WERI-Rb-1 (cell line): ENCODE measurements at regions not wholly inside any gene's neighbourhood (a gene's known extent, or its start where the extent isn't known, plus 50 kb on each side); places are given as distances from the start of the nearest gene placed in this dataset.

Experiments
- DNase-seq: peaks from one replicate; pipeline ENCODE4 v3.0.0-alpha.2; 2020
- H3K27ac ChIP-seq: fragments of 250-450 bp; sonication (Bioruptor Pico); 2 replicates; pipeline ENCODE4 v1.5.1; 2020; ENCODE audit warnings: mild to moderate bottlenecking, moderate library complexity
- H3K27me3 ChIP-seq: fragments of 250-450 bp; sonication (Bioruptor Pico); 2 replicates; pipeline ENCODE4 v1.5.1; 2021; ENCODE audit warnings: mild to moderate bottlenecking, low read depth, moderate library complexity; ENCODE audit not compliant: insufficient read depth, severe bottlenecking
- H3K36me3 ChIP-seq: fragments of 250-450 bp; sonication (Bioruptor Pico); 2 replicates; pipeline ENCODE4 v1.5.1; 2020; ENCODE audit warnings: mild to moderate bottlenecking, moderate library complexity
- H3K4me3 ChIP-seq: 2 replicates; pipeline ENCODE4 v1.5.1; 2011; ENCODE audit warnings: low read depth, mild to moderate bottlenecking, control low read depth, low read length
- H3K9me3 ChIP-seq: fragments of 250-450 bp; sonication (Bioruptor Pico); 2 replicates; pipeline ENCODE4 v1.5.1; 2021; ENCODE audit warnings: mild to moderate bottlenecking, moderate library complexity; ENCODE audit not compliant: severe bottlenecking
- CTCF ChIP-seq: IDR thresholded peaks from 2 replicates; pipeline ENCODE4 v1.5.1; 2011; ENCODE audit warnings: low read depth, mild to moderate bottlenecking, control low read depth, inconsistent platforms, low read length

- no peaks in the 10 kb centered on the region for H3K9me3 ChIP-seq
- no peak for DNase-seq
- no peaks in the 10 kb centered on the region for H3K27me3 ChIP-seq
- no peak for TF ChIP-seq CTCF
- no peaks in the 10 kb centered on the region for H3K36me3 ChIP-seq
- H3K27ac ChIP-seq = no peak overlapping the region
- H3K4me3 ChIP-seq = no peak overlapping the region
Observed at GRCh38 chr16:49910541-49911071, 54.7 kb upstream of the ZNF423 start.

- H3K4me3 ChIP-seq = no peak overlapping the region
- no peaks in the 10 kb centered on the region for H3K36me3 ChIP-seq
- DNase-seq = no peak
- TF ChIP-seq CTCF = no peak
- no peaks in the 10 kb centered on the region for H3K9me3 ChIP-seq
- H3K27ac ChIP-seq = no peak overlapping the region
- no peaks in the 10 kb centered on the region for H3K27me3 ChIP-seq
Observed at GRCh38 chr16:49911430-49911829, 55.5 kb upstream of the ZNF423 start.

- TF ChIP-seq CTCF = no peak
- no peaks in the 10 kb centered on the region for H3K27me3 ChIP-seq
- no peak for DNase-seq
- H3K36me3 ChIP-seq = no peaks in the 10 kb centered on the region
- no peaks in the 10 kb centered on the region for H3K9me3 ChIP-seq
- no peak overlapping the region for H3K27ac ChIP-seq
- no peak overlapping the region for H3K4me3 ChIP-seq
Observed at GRCh38 chr16:49912721-49913120, 56.8 kb upstream of the ZNF423 start.

GRCh38 chr16:49913720-49914119 lies 57.8 kb upstream of the ZNF423 start:
- no peak for TF ChIP-seq CTCF
- H3K36me3 ChIP-seq = no peaks in the 10 kb centered on the region
- no peak for DNase-seq
- H3K27me3 ChIP-seq = no peaks in the 10 kb centered on the region
- no peak overlapping the region for H3K27ac ChIP-seq
- no peak overlapping the region for H3K4me3 ChIP-seq
- H3K9me3 ChIP-seq = no peaks in the 10 kb centered on the region

DNA sequence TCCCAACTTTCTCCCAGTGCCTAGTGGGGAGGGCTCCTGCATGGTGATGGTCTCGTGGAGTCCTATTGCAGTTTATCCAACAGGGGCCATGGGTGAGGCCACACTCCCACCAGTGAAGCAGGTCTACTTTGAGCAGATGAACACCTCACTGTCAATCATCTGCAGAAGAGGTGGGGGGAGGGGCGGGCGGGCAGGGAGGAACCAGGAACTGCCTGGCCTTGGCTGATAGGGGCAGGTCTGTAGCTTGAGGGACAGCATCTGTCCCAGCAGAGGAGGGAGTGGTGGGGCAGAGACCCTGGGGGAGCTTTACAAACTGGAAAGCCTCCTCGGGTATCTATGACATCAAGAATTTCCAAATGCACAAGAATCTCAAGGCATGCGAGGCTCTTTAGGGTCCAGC lies 58.7 kb upstream of the ZNF423 start:
- H3K27me3 ChIP-seq = no peaks in the 10 kb centered on the region
- DNase-seq = no peak

More for the DNA sequence above, 58.7 kb upstream of the ZNF423 start:
- TF ChIP-seq CTCF = no peak
- no peaks in the 10 kb centered on the region for H3K9me3 ChIP-seq
- H3K4me3 ChIP-seq = no peak overlapping the region
- H3K36me3 ChIP-seq = no peaks in the 10 kb centered on the region
- no peak overlapping the region for H3K27ac ChIP-seq
